ENCODE measurements at regions not wholly inside any gene's neighbourhood (a gene's known extent, or its start where the extent isn't known, plus 50 kb on each side); places are given as distances from the start of the nearest gene placed in this dataset.

GRCh38 chr10:132120734-132121510 lies 55.2 kb downstream of the JAKMIP3 start:
- DNase-seq = no peak
- no peaks in the 10 kb centered on the region for H3K9me3 ChIP-seq
- WGBS, 2 donors = 84 to 86% methylated on average over 13 to 25 of the region's 25 CpGs
- H3K4me1 ChIP-seq = no peaks in the 10 kb centered on the region
- no peaks in the 10 kb centered on the region for H3K27me3 ChIP-seq
- H3K36me3 ChIP-seq = no peaks in the 10 kb centered on the region
- H3K4me3 ChIP-seq = no peak overlapping the region
- TF ChIP-seq CTCF (IDR thresholded peaks at IDR 0.05) = no peak
- TF ChIP-seq POLR2A (IDR thresholded peaks at IDR 0.05) = no peak
- TF ChIP-seq EP300 (IDR thresholded peaks at IDR 0.05) = no peak
- no peak for TF ChIP-seq POLR2AphosphoS5 (IDR thresholded peaks at IDR 0.05)
- no peak overlapping the region for H3K27ac ChIP-seq
- no peak for ATAC-seq (ENCODE audit: low FRiP score in 2 of 2)

GRCh38 chr10:132121511-132121830 lies 55.7 kb downstream of the JAKMIP3 start:
- no peaks in the 10 kb centered on the region for H3K36me3 ChIP-seq
- H3K4me3 ChIP-seq = no peak overlapping the region
- ATAC-seq (ENCODE audit: low FRiP score in 2 of 2) (no peak), DNase-seq (no peak)
- 76 to 100% methylated on average over 2 to 12 of the region's 12 CpGs for WGBS, 2 donors
- no peaks in the 10 kb centered on the region for H3K27me3 ChIP-seq
- H3K4me1 ChIP-seq = no peaks in the 10 kb centered on the region
- H3K27ac ChIP-seq = no peak overlapping the region
- H3K9me3 ChIP-seq = no peaks in the 10 kb centered on the region
- TF ChIP-seq POLR2AphosphoS5 (IDR thresholded peaks at IDR 0.05) (no peak), POLR2A (IDR thresholded peaks at IDR 0.05) (no peak), EP300 (IDR thresholded peaks at IDR 0.05) (no peak), CTCF (IDR thresholded peaks at IDR 0.05) (no peak)

- no peaks in the 10 kb centered on the region for H3K36me3 ChIP-seq
- WGBS, 2 donors = 83 to 89% methylated on average over 1 to 20 of the region's 20 CpGs
- no peak for DNase-seq
Measured at GRCh38 chr10:132122097-132122861, 56.5 kb downstream of the JAKMIP3 start.

GRCh38 chr10:132122939-132123445 lies 57.2 kb downstream of the JAKMIP3 start:
- DNase-seq (no peak), ATAC-seq (ENCODE audit: low FRiP score in 2 of 2) (no peak)
- Histone ChIP-seq H3K4me3 (no peak overlapping the region), H3K9me3 (no peaks in the 10 kb centered on the region), H3K27me3 (no peaks in the 10 kb centered on the region), H3K36me3 (no peaks in the 10 kb centered on the region), H3K27ac (no peak overlapping the region), H3K4me1 (no peaks in the 10 kb centered on the region)
- WGBS, 2 donors = 86 to 91% methylated on average over 12 to 13 of the region's 19 CpGs
- TF ChIP-seq EP300 (IDR thresholded peaks at IDR 0.05) (no peak), CTCF (IDR thresholded peaks at IDR 0.05) (no peak), POLR2AphosphoS5 (IDR thresholded peaks at IDR 0.05) (no peak), POLR2A (IDR thresholded peaks at IDR 0.05) (no peak)

More at GRCh38 chr10:132122097-132122861, 56.5 kb downstream of the JAKMIP3 start:
- no peak overlapping the region for H3K27ac ChIP-seq
- H3K4me1 ChIP-seq = no peaks in the 10 kb centered on the region
- TF ChIP-seq POLR2A (IDR thresholded peaks at IDR 0.05) (no peak), POLR2AphosphoS5 (IDR thresholded peaks at IDR 0.05) (no peak), CTCF (IDR thresholded peaks at IDR 0.05) (no peak), EP300 (IDR thresholded peaks at IDR 0.05) (no peak)
- ATAC-seq (ENCODE audit: low FRiP score in 2 of 2) = no peak
- no peak overlapping the region for H3K4me3 ChIP-seq
- H3K9me3 ChIP-seq = no peaks in the 10 kb centered on the region
- H3K27me3 ChIP-seq = no peaks in the 10 kb centered on the region

Measured in upper lobe of left lung (tissue), 6 donors.